ENCODE measurements at regions not wholly inside any gene's neighbourhood (a gene's known extent, or its start where the extent isn't known, plus 50 kb on each side); places are given as distances from the start of the nearest gene placed in this dataset.

DNA sequence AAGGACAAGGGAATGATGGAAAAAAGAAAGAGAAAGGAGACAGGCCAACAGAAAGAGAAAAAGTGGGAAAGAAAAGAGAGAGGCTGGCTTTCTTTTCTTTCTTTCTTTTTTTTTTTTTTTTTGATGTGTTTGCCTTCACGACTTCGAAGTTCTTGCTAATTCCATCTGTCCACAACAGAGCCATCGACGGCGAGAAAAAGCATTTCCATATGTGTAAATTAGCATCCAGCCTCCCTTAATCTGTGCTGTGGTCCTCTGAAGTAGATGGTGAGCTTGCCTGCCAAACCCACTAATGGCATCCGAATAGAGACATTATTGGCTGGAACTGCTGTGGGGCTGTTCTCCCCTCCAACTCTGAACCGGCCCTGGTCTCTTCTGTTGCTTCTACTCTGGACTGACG is 997.4 kb downstream of the BCL11B start:
- FAIRE-seq: no peak

GRCh38 chr14:98278800-98279199 is 993.2 kb downstream of the BCL11B start:
- no peak for FAIRE-seq

- FAIRE-seq: no peak
Measured at GRCh38 chr14:98280436-98280835, 991.6 kb downstream of the BCL11B start.

DNA sequence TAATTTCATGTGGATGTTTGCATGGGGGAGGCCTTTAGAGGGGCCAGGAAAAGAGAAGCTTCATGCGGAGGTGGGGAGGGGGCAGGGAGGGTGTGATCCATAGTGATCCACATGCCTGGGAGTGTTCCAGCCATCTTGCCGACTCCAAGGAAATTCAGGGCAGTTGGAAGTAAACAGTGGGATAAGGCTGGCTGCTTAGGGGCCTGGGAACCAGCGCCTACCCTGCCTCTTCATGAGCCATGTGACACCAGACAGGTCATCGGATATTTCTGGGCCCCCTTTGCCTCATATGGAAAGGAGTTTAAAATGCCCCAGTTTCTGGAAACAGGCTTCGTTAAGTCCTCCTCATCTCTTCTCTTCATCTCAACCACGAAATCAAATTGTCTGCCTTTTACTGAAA is 983.2 kb downstream of the BCL11B start:
- FAIRE-seq: no peak

DNA sequence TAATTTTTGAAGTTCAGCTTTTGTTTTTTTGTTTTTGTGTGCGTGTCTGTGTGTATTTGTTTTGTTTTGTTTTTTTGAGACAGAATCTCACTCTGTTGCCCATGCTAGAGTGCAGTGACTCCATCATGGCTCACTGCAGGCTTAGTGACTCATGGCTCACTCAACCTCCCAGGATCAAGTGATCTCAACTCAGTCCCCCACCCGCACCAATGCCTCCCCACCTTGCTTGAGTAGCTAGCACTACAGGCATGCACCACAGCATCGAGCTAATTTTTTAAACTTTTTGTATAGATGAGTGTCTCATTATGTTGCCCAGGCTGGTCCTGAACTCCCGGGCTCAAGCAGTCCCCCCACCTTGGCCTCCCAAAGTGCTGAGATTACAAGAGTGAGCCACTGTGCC is 981.4 kb downstream of the BCL11B start:
- FAIRE-seq: no peak

- FAIRE-seq: no peak
Measured at GRCh38 chr14:98292191-98292590, 979.8 kb downstream of the BCL11B start.

DNA sequence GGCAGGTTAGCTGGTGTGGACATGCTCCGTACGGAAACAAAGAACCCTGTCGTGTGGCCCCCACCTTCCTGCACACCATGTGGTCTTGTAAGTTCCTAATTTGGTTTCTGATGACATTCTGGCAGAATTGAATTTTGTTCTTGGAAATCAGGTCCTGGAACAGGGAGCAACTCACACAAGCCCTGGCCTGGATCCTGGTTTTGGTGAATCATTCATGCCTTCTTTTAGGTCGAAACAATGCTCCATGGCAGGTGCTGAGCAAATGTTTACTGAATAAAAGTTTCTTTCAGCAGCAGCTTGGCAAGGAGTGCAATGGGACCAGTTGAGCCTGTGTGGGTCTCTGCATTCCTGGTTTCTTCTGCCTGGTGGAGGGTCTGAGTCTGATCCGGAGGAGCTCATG is 978.4 kb downstream of the BCL11B start:
- no peak for FAIRE-seq

DNA sequence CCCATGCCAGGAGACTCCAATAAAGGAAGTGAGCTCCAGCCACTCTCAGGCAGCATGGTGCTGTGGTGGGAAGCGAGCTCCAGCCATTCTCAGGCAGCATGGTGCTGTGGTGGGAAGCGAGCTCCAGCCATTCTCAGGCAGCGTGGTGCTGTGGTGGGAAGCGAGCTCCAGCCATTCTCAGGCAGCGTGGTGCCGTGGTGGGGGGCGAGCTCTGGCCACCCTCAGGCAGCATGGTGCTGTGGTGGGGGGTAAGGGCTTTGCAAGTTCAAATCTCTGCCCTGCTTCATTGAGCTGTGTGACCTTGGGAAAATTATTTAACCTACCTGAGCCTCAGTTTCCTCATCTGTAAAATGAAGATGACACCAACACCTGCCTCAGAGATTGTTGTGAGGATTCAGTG is 975.1 kb downstream of the BCL11B start:
- FAIRE-seq: no peak

DNA sequence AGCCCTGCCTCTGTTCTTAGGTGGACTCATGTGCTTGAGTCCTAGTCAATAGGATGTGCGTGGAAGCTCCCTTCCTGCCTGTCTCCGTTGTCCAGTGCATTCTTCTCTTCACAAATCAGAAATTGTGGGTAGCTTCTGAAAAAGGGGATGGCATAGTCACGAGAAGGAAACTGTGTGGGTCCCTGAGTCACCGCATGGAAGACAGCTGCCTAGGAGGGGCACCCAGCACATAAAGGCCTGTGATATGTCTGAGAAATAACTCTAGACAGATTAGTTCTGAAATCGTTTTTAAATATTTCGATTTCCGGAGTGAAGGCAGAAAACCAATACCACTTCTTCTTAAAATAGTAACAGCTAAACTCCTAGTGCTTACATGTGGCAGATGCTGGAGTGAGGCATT is 974.4 kb downstream of the BCL11B start:
- FAIRE-seq: no peak

- FAIRE-seq: no peak
Measured at GRCh38 chr14:98298481-98299244, 973.3 kb downstream of the BCL11B start.

DNA sequence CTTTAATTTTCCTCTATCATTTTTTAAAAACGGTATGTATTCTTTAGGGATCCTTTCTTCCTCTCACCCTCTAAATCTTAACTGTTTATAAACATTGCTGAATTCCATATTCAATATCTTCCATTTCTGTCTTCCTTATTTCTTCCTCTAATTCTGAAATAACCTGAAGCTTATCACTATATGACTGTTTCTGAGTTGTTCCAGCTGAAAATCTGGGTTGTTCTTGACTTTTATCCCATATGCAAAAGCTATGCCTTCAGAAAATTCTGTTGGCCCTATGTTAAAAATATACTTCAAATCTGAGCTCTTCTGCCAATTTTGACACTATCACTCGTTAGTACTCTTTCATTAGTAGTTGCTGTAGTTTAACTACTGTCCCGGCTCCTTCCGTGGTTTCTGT is 970.3 kb downstream of the BCL11B start:
- FAIRE-seq: no peak

GRCh38 chr14:98304574-98304973 is 967.4 kb downstream of the BCL11B start:
- no peak for FAIRE-seq

- no peak for FAIRE-seq
Measured at GRCh38 chr14:98309591-98309990, 962.4 kb downstream of the BCL11B start.

- FAIRE-seq: no peak
Measured at GRCh38 chr14:98312006-98312405, 960.0 kb downstream of the BCL11B start.

- no peak for FAIRE-seq
Measured at GRCh38 chr14:98321841-98322240, 950.2 kb downstream of the BCL11B start.

GRCh38 chr14:98323836-98324235 is 948.2 kb downstream of the BCL11B start:
- no peak for FAIRE-seq

DNA sequence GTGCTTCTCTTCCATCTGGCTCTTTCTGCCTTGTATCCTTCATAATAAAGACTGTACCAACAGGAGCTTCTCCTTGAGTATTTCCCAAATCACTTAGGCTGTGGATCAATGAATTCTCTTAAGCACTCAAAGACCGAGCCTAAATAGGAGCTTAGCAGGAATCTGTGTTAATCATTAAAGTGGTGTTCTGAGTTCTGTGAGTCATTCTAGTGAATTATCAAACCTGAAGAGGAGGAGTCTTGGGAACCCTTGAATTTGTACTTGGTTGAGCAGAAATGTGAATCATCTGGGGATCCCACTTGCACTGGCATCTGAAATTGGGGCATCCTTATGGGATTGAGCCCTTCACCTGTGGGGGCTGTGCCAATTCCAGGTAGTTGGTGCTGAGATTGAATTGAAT is 946.2 kb downstream of the BCL11B start:
- no peak for FAIRE-seq

DNA sequence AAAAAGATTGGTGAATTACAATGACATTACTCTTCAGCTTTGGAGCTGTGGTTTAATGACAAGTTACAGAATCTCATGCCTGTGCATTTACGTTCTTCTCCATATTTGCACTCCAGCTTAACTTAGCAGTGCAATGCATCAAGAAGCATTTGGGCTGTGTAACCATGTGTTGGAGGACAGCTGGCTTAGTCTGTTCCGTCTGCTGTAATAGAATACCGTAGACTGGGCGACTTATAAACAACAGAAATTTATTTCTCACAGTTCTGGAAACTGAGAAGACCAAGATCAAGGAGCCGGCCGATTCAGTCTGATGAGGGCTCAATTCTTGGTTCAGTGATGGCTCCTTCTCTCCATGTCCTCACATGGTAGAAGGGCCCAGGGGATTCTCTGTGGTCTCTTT is 943.5 kb downstream of the BCL11B start:
- no peak for FAIRE-seq

DNA sequence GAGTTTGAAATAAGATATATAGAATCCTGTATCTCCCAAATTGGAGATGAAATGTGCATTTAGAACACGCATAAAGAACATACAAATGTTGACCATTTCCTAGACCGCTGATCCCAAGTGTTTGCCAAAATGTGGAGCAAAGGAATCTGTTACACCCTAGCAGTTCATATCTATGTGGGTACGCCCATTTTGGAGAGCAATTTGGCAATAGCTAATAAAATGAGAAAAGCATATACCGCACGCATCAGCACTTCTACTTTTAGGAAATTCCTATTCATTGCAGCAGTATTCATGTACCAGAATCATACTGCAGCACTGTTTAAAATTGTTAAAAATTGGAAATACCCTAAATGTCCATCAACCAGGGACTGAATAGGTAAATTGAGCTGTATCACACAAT is 937.8 kb downstream of the BCL11B start:
- no peak for FAIRE-seq

- FAIRE-seq: no peak
Measured at GRCh38 chr14:98341211-98341610, 930.8 kb downstream of the BCL11B start.

GRCh38 chr14:98345161-98345560 is 926.8 kb downstream of the BCL11B start:
- FAIRE-seq: no peak

- FAIRE-seq: no peak
Measured at GRCh38 chr14:98347686-98348085, 924.3 kb downstream of the BCL11B start.

GRCh38 chr14:98348505-98348904 is 923.5 kb downstream of the BCL11B start:
- FAIRE-seq: no peak

DNA sequence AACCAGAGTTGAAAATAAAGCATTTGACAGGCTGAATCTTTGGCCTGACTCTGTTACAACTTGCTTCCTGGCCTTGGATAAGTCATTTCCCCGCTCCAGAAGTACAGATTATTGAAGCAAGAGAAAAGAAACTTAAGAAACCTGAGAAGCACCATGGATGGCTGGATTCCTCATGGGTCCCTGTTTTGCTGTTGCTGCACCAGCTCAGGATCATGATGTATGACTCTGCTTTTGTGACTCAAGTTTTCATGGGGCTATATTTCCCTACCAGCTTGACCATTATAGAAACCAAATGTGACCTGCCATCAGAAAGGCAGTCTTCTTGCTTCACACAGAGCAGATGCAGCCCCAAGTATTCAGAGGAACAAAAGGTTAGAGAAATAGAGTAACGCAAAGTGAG is 921.8 kb downstream of the BCL11B start:
- no peak for FAIRE-seq

GRCh38 chr14:98364961-98365360 is 907.0 kb downstream of the BCL11B start:
- no peak for FAIRE-seq

Data from G401.6 (cell line).